ENCODE measurements at regions not wholly inside any gene's neighbourhood (a gene's known extent, or its start where the extent isn't known, plus 50 kb on each side); places are given as distances from the start of the nearest gene placed in this dataset.
A peak's percentile ranks its signal among the peaks of the same experiment; 100 is the strongest.

DNA sequence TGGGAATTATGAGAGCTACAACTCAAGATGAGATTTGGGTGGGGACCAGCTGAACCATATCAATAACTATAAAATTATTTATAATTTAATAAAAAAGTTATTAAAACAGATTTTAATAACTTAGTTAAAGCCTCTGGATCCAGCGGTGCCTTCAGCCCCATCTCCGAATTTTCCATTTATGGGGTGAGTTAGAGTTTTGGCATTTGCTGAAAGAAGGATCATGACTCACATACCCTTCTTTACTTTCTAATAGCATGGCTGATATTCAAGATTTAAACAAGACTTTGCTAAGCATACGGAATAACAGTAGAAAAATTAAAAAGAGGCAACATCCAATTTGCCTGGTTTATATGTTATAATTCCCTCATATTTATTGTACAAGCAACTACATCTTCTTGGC lies 94.5 kb downstream of the RDH14 start:
- DNase-seq (ENCODE audit: low spot score): no peak

DNA sequence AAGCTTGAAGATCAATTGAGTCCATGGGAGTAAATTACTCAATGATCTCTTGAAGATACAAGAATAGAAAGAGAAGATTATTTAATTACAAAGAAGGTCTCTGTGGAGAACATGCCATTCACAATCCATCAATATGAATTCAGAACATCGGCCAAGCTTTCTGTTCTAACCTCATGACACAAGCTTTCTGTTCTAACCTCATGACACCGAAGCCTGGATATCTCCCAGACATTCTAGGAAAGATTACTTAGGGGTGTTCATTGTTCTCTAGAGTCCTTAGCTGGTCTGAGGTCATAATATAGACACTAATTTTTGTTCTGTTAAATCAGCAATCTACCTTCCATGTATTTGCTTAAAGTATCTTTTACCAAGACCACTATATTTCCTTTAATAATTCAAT lies 95.5 kb downstream of the RDH14 start:
- no peak for DNase-seq (ENCODE audit: low spot score)

DNA sequence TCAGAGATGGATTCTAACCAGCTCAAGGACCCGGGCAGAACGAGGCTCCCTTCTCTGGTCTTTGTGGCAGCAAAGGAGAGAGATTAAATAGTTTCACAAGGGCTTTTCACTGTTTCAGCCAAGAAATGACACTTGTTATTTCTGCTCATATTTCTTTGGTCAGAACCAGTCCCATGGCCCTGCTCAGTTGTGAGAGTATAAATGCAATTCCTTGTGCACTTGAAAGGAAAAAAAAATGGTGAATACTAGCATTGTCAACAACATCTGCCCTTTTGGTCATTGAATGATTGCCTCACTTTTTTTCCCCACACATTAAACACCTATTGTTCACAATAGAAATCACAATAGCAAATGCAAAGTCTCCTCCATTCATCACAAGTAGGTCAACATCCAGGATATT lies 104.4 kb downstream of the RDH14 start:
- DNase-seq (ENCODE audit: low spot score): no peak

DNA sequence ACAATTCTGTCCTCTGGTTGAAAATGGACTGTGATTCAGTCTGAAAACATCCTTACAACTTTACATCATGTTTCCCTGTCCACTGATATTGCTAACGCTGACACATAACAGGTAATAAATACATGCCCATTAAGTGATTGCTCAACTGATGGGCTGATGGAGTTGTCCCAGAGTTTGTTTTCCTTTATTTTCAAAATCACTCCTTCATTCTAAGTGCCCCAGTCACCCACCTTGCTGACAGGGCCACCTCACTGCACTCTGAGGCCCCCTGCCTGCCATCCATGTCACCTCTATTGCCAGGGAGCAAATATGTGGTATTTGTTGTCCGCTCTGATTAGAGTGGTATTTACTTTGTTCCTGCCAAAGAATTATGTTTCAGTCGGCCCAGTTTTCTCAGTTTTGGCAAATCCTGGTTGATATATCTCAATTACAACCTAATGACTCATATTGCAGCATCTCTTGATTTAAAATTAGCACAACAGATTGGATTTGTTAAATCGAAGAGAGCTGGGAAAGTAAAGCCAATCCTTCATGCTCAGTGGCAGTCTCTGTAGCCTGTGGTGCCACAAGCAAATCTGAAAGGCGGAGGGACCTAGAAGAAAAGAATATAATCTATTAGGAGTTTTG lies 105.1 kb downstream of the RDH14 start:
- peak; percentile 46 for DNase-seq (ENCODE audit: low spot score)

DNA sequence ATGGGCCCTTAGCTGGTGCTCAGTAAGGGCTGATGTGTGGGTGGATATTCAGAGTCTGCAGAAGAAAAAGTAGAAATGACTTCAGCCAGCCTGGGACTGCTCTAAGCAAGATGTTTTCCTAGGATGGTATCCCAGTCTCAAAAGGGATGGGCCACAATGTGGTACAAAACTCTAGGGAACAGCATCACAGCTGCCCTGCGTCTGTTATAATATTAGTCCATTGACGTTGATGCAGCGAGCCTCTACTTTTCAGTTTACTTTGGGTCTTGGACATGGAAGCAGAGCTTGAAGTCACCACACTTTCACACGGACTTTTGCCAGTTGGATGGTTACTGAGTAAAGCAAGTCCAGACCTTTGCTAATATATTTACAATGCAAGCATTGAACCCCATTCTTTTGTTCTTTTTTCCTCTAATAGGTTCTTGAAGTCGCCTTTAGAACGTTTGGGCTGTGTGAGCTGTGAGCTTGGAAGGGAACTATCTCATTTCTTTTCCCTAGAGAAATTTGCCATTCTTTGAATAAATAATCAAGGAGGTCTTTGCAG lies 105.7 kb downstream of the RDH14 start:
- DNase-seq (ENCODE audit: low spot score): no peak

DNA sequence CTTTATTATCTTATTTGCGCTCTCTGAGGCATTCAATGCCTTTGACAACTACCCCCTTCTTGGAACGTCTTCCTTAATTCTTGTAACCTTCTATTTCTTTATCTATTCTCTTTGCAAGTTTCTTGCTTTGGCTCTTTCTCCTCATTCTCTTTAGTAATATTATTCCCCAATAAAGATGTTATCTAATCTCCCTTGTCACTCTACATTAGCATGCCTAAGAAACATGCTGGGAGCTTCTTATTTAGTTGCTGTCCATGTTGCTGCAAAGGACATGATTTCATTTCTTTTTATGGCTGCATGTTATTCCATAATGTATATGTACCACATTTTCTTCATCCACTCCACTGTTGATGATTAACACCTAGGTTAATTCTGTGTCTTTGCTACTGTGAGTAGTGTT lies 113.7 kb downstream of the RDH14 start:
- DNase-seq (ENCODE audit: low spot score): no peak

DNA sequence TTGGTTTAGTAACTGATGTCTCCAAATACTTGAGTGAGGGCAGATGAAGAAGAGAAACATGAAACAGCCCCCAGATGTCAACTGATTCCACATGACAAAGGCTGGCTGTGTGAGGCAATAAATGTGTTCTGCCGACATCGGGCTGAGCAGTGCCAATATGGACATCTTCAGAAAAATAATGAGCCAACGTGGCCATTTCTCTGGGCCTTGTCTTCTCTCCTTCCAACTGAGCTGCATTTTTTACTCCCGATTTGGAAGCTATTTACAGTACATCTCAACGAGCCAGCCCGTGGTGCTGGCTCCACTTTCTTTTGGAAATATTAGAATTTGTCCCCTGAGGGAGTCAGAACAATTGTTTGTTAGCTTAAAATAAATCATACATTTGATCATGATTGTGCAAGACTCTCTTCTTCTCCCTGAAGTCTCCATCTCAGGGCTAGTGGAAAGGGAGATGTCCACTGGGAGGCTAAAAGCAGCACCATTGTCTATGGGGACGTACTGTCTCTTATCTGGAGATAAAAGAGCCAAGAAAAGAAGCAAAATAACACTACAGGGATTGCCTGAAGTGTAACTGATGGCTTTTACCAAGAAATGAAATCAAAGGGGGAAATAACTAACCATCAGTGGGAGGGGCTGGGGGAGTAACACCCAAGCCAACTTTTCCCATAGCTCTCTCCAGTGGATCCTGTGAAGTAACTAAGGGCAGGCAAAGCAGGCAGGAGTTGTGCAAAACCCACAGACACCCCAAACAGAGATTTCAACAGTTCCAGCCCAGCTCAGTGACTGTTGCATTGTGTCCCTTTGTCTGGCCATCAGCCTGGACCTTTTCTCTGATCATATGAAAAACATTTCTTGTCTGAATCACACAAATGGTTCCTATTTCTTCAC lies 114.8 kb downstream of the RDH14 start:
- no peak for DNase-seq (ENCODE audit: low spot score)

DNA sequence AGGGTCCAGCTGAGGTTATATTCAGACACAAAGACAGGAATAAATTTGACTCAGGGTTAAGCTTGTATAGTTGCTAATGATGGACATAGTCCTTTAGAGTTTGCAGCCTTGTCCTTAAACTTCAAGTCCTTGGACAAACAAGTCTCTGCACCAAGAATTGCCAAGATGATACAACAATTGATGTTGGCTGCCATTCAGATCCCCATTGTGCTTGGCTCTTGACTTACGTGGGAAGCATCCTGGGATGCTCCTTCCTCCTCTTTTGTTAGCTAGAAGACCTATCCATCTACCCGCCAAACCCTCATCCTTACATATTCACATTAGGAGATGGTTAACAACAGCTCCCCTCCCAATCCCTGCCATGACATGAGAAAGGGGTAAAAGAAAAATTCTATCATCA lies 115.6 kb downstream of the RDH14 start:
- DNase-seq (ENCODE audit: low spot score): no peak

DNA sequence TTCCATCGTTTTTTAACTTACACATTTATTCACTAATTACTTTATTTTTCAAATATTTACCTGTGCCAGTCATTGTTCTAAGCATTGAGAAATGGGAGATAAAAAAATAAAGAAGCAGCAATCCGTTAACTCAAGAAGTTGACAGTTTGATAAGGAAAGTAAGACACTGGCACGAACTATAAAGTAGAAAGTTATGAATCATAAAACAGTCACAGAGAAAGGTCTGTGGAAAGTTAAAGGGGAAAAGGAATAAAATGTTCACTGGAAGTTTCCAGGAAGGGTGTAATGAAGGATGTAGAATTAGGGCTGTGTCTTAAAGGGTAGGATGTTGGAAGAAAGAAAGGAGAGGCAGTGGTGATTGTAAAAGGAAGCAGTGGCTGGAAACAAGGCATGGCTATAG lies 118.9 kb downstream of the RDH14 start:
- no peak for DNase-seq (ENCODE audit: low spot score)

DNA sequence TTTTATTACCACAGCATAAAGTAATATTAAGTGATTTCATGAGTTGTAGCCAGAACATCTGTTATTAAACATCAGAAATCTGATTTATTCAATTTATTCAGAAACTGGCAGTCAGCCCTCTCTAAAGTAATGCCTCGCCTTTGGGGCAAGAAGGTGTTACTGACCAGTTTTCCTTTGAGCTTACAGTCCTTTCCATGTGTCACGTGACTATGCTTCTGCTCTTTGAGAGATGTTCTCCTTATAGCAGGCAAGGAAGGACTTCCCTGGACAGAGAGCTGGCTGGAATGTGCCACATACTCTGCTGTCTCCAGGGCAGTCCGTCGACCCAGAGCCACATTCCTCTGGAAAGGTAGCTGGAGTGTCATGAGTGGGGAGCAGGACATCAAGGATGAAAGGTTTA lies 119.7 kb downstream of the RDH14 start:
- DNase-seq (ENCODE audit: low spot score): no peak

DNA sequence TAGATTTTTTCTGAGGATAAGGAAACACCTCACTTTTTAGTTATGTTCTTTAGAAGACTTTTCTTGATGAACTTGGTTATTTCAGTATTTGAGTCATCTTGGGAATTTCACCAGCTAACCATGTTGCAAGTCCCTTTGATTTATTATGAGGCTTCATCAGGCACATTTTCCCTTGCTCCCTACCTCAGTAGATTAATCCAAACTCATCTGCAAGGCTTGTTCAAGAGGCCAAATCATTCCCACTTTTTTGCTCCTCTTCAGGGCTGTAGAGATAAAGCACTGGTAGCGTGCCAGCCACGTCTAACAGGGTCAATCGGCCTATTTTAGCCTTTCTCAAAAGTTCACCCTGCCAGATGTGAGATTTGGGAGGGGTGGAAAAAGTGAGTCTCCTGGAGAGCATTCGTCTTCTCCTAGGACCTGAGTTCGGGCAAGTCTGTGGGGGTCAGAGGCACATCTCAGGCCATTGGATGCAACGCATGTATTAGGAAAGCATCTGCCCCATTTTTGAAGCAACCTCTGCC lies 120.3 kb downstream of the RDH14 start:
- no peak for DNase-seq (ENCODE audit: low spot score)

DNA sequence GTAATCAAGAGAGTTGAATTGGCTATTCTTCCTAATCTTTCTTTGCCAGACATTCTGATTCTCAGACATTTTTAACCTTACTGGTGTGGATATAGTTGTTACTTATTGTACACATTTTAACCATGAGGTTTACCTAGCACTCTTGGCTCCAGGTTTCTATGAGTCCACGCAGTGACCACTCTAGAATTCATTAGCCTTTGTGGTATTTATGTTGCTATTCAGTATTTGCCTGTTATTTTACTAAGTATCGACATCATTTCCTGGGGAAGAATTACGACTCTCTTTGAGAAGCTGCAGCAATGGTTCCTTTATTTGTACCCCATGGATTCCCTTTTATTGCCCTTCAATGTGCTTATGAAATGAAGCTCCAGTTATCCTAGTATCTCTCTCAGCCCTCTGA lies 120.7 kb downstream of the RDH14 start:
- DNase-seq (ENCODE audit: low spot score): no peak

DNA sequence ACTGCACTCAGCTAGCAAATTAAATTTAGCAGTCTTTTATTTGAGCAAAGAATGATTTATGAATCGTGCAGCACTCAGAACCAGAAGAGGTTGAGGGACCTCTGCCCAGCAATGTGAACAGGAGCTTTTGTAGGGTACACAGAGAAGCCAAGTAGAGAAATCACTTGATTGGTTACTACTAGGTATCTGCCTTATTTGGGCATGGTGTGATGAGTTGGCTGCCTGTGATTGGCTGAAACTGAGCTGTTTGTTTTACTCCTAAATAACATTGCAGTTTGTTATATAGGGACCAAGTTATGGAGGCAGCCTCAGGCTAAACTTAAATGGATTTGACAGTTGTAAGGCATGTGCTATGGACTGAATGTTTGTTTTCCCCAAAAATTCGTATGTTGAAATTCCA lies 122.5 kb downstream of the RDH14 start:
- no peak for DNase-seq (ENCODE audit: low spot score)

DNA sequence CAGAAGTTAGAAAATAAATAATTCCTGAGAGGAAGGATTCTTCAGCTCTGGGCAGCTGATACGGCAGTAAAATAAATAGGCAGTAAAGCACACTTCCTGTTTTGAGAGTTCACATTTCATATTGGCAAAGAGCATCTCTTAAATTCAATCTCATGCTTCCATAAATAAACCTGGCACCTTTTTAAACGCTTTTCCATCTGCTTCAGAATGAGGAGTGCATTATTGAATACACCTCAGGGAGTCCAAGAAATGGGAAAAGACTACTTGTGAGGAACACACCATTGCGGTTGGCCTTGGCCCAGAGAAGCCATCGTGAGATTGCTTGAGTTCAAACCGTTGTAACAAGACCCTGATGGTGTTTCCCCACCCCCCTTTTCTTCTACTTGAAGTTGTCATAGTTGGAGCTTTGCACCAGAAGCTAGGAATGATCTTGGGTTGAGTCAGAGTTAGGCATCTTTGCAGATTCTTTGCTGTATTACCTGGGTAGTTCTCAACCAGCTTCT lies 123.9 kb downstream of the RDH14 start:
- DNase-seq (ENCODE audit: low spot score): peak; percentile 39

DNA sequence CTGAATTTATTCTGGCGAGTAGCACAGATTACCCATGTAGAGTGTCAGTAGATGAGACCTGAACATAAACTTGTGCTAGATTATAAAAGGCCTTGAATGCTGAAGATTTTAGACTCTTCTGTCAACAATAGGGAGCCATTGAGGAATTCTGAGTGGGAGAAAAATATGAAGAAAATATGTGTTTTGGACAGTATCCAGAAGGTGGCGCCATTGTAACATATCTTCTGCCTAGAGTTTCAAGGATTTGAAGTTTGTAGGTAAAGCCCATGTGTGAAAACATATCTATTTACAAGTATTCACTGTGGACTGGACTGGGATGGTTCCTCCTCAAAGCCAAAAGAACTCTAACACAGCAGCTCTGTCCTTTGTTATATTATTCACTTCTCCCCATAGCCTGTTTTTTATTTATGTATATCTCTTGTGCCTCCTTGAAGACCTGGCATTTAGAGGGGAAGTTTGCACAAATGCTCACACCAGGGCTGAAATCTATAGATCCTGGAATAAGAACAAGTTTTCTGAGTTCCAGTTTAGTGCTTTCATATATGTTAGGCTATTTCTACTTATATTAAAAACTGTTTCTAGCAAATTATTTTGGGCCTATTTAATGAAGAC lies 124.9 kb downstream of the RDH14 start:
- DNase-seq (ENCODE audit: low spot score): peak; percentile 67

DNA sequence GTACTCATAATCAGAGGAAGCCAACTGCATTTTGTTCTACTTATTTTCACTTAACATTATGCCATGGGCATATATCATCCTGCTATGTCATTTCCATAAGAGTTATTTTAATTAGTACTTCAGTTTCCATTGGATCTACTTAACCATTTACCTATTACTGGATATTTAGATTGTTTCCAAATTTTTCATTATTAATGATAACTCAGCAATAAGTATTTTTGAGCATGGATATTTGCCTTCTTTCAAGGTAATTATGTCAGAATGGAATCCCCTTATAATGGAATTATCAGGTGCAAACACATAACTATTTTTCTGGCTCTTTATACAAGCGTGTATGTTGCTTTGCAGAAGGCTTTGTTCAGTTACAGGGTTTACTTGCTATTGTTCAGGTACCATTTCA lies 126.6 kb downstream of the RDH14 start:
- no peak for DNase-seq (ENCODE audit: low spot score)

DNA sequence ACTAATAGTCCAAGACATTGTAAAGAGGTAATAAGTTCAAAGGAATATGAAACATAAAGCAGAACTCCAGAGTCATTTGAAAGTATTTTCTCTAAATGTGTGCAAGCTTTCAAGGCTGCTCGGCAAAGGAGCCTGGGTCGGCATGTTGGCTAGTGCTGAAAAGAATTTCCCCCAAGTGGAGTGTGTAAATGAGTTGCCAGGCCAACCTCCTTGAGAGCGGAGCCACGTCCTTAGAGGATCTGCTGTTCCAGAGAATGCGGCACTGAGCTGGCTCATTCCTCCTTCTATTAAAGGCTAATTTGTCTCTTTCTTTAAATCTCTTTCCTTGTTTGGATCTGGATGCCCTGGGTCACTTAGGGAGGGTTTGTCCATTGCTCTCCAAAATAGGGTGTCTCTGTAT lies 127.5 kb downstream of the RDH14 start:
- peak; percentile 22 for DNase-seq (ENCODE audit: low spot score)

DNA sequence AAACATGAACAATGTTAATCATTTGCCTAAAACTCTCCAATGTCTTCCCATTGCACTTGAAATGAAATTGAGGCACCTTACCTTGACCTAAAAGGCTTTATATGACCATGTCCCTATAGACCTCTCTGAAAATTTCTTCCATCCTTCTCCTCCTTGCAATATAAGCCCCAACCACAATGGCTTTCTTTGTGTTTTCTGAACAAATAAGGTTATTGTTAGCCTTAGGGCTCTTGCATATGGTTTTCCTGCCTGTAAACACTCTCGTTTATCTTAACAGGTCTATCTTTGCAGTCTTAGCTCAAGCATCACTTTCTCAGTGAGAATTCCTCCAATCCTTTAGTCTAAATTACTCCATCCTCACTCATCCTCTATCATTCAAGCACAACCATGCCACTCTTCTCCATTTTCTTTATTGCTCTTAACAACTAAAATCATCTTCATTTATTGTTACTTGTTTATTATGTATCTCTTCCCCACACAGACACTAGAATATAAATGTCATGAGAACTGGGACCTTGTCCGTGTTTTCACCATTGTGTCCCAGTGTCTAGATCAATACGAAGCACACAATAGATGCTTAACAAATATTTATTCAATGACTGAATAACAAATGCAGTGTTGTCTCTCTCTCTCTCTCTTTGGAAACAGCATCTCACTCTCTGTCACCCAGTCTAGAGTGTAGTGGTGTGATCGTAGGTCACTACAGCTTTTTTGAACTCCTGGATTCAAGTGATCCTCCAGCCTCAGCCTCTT lies 129.3 kb downstream of the RDH14 start:
- DNase-seq (ENCODE audit: low spot score): no peak

DNA sequence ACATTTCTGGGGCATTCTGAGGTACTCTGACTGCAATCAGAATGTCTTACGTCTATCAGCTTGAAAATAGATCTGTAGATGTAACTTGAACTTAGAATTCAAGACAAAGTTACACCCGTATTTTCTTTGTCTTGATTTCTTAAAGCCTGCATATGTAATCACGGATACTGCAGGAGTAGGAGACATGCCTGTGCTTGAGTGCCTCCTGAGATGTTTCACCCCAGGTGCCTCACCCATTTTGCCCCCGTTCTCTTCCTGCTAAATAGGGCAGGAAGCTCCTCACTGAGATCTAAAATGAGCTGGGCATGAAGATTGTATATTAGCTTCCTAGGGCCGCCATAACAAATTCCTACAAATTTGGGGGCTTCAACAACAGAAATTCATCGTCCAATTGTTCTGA lies 131.9 kb downstream of the RDH14 start:
- no peak for DNase-seq (ENCODE audit: low spot score)

DNA sequence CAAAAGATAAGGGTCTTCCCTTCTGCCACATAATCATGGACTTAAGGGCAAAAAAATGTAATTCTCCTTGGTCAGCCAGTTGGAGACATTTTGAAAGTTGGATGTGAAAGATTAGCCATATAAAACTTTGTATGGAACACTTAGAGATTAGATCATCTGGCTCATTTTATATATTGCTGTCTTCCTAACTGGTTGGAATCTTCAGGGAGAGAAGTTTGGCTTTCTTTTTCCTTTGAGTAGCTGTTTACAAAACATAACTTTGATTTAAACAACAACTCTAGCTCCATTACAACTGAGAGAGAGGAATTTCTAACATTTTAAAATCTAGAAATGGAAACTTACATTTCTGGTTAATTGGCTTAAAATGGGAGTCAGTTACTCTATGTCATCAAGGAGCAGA lies 132.7 kb downstream of the RDH14 start:
- DNase-seq (ENCODE audit: low spot score): no peak

DNA sequence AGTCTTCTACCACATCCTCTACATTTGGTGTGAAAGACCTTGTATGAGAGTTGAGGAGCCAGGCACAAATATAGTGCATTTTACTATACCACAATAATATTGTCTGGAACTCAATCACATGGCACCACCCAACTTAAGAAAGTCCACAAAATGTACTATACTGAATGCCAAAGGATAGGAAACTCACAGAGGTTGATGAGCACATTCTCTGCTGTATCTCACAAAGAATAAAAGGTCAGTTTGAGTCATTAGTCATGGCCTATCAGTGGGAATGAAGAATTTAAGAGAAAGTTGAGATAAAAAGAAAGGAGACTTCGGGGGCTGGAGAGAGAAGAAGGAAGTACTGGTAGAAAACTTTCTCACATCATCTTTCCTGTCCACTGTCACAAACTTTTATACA lies 134.3 kb downstream of the RDH14 start:
- no peak for DNase-seq (ENCODE audit: low spot score)

DNA sequence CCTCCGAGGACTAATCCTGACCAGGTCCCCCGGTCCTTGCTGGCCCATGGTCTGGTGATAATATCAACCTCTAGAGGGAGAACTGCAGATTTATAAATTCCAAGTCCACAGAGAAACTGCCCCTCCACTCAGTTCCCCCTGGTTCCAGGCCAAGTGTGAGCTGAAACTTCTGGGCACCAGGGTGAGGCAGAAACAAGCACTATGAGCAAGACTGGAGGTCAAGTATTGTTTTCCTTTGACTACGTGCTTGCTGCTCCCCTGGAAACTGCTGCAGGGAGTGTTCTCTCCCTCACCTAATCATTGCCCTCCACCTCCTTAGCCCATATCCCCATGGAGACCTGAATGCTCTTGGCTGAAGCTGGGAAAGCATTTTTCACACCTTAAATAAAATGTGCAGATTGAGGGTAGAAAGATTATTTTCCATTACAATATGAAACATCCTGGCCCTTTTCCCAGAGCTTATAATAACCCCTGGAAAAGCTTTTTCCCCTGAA lies 135.2 kb downstream of the RDH14 start:
- no peak for DNase-seq (ENCODE audit: low spot score)
